ENCODE measurements at regions not wholly inside any gene's neighbourhood (a gene's known extent, or its start where the extent isn't known, plus 50 kb on each side); places are given as distances from the start of the nearest gene placed in this dataset.
A peak's percentile ranks its signal among the peaks of the same experiment; 100 is the strongest.

DNA sequence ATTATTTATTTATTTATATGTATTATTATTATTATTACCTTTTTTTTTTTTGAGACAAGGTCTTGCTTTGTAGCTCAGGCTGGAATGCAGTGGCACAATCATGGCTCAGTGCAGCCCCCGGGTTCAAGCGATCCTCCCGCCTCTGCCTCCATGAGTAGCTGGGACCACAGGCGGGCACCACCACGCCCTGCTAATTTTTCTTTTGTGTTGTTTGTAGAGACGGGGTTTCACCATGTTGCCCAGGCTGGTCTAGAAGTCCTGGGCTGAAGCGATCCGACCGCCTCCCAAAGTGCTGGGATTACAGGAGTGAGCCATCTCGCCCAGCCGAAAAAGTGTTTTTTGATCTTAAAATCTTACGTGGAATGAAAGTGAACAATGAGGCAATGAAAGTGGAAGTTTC, 79.4 kb upstream of the C1GALT1 start:
- 0 out of 2 replicates have a peak overlapping the region, but pooled peaks have one; percentile 41 for H3K18ac ChIP-seq (ENCODE audit: extremely low read depth, low read length)
- no peak overlapping the region for H3K23ac ChIP-seq (ENCODE audit: insufficient read length)
- H2BK15ac ChIP-seq (ENCODE audit: low read length): no peak overlapping the region
- H3K14ac ChIP-seq (ENCODE audit: insufficient read length): no peak overlapping the region
- H2AK5ac ChIP-seq (ENCODE audit: low read depth, low read length): 0 out of 2 replicates have a peak overlapping the region, but pooled peaks have one; percentile 14
- TF ChIP-seq TAF1 (IDR thresholded peaks at IDR 0.05; ENCODE audit: low read depth, low read length): no peak
- TF ChIP-seq CBX8 (IDR thresholded peaks at IDR 0.05; ENCODE audit: borderline replicate concordance, low read depth, low read length): no peak
- no peak for TF ChIP-seq CREB1 (IDR thresholded peaks at IDR 0.05)
- ChIA-PET POLR2A (ENCODE audit: partially characterized antibody) (interaction anchor here (1.1 to 1.7 kb wide), 2 partner anchors 80 to 103 kb away, joined by 3 to 11 read pairs; partner anchors contain the start of gene C1GALT1), CTCF (ENCODE audit: partially characterized antibody) (interaction anchor here (0.5 to 4.6 kb wide), 38 partner anchors 9 to 445 kb away, joined by 3 to 19 read pairs (median 4); partner anchors contain the start of gene C1GALT1)
- DNase-seq (ENCODE audit: low read depth in 1 of 2, low spot score in 2 of 2) (no peak), FAIRE-seq (no peak)
- H2BK12ac ChIP-seq (ENCODE audit: low read depth, low read length): peak overlapping the region; percentile 85
- no peaks in the 10 kb centered on the region for H3K9me3 ChIP-seq (ENCODE audit: insufficient read depth in 2 of 2, low read depth in 1 of 2, low read length in 1 of 2)
- H3K23me2 ChIP-seq (ENCODE audit: low read depth, low read length): no peaks in the 10 kb centered on the region; the same call in 1 of the 2 replicates
- no peaks in the 10 kb centered on the region for H3K36me3 ChIP-seq (ENCODE audit: control insufficient read depth in 2 of 4, insufficient read depth in 4 of 4, low read length in 3 of 4)
- H2BK5ac ChIP-seq (ENCODE audit: low read depth, low read length): no peak overlapping the region
- H3K4me3 ChIP-seq (ENCODE audit: extremely low read depth in 1 of 4, insufficient read depth in 2 of 4, low read depth in 3 of 4, low read length in 4 of 4): no peak overlapping the region
- H2AFZ ChIP-seq (ENCODE audit: low read length): no peak overlapping the region
- H3K4ac ChIP-seq (replicated peaks; ENCODE audit: insufficient read length, low read depth, low read length): no peak overlapping the region
- no peak overlapping the region for H4K91ac ChIP-seq (replicated peaks; ENCODE audit: insufficient read length, low read length)
- no peaks in the 10 kb centered on the region for H4K20me1 ChIP-seq (replicated peaks in 1 of 2; ENCODE audit: control insufficient read depth in 1 of 2, insufficient read depth in 2 of 2, low read length in 2 of 2)
- no peak overlapping the region for H2BK120ac ChIP-seq (replicated peaks; ENCODE audit: low read depth, low read length)
- no peak overlapping the region for H2BK20ac ChIP-seq (ENCODE audit: low read length)
- H3K4me1 ChIP-seq (replicated peaks in 1 of 4; ENCODE audit: control insufficient read depth in 3 of 4, insufficient read depth in 4 of 4, low read length in 3 of 4): peaks cover 15 to 27% (median 21%) of the 10 kb centered on the region in 4 experiments; a peak in 6 of 7 replicates
- H3K9ac ChIP-seq (replicated peaks in 1 of 4; ENCODE audit: extremely low read depth in 1 of 4, low read depth in 3 of 4, low read length in 3 of 4): no peak overlapping the region
- H3K4me2 ChIP-seq (ENCODE audit: insufficient read depth in 1 of 2, low read depth in 2 of 2, low read length in 2 of 2): no peak overlapping the region
- H3K56ac ChIP-seq (replicated peaks; ENCODE audit: insufficient read length, low read depth, low read length): no peak overlapping the region
- WGBS, 2 experiments (ENCODE audit: extremely low coverage in 1 of 2, insufficient coverage in 1 of 2, insufficient read length in 1 of 2, insufficient replicate concordance in 2 of 2, low coverage in 1 of 2, low lambda C conversion rate in 2 of 2, missing lambda C conversion rate in 1 of 2): 91% methylated on average over 12 of the region's 12 CpGs; no CpG with 5 or more reads in 1 of the 2 experiments
- H4K5ac ChIP-seq (ENCODE audit: insufficient read length, low read depth, low read length): no peak overlapping the region
- no peaks in the 10 kb centered on the region for H3K79me2 ChIP-seq (ENCODE audit: control insufficient read depth in 1 of 2, insufficient read depth in 2 of 2, low read length in 2 of 2)
- H3K27ac ChIP-seq (ENCODE audit: low read depth, low read length): no peak overlapping the region
- no peak overlapping the region; the same call in 1 of the 2 replicates for H4K8ac ChIP-seq (ENCODE audit: extremely low read depth, insufficient read depth, low read length)
- no peaks in the 10 kb centered on the region for H3K27me3 ChIP-seq (replicated peaks in 1 of 4; ENCODE audit: control insufficient read depth in 3 of 4, extremely low read depth in 1 of 4, insufficient read depth in 3 of 4, low read length in 3 of 4)
- no peaks in the 10 kb centered on the region for H3K79me1 ChIP-seq (ENCODE audit: low read depth, low read length)
